OCI-LY3 (cell line): ENCODE measurements at regions not wholly inside any gene's neighbourhood (a gene's known extent, or its start where the extent isn't known, plus 50 kb on each side); places are given as distances from the start of the nearest gene placed in this dataset.

ENCODE experiments used
- H2AFZ ChIP-seq: fragments of 200-600, 300-600 bp; shearing (Covaris generic); 2 replicates; pipeline ENCODE4 v1.6.0; 2014; ENCODE audit warnings: antibody characterized with exemption, low read depth, low read length
- H3K27ac ChIP-seq: fragments of 200-600, 300-600 bp; sonication (generic); 2 replicates; pipeline ENCODE4 v1.5.1; 2014; ENCODE audit warnings: mild to moderate bottlenecking, low read length, moderate library complexity, mixed read lengths
- H3K27me3 ChIP-seq: fragments of 200-600, 300-600 bp; sonication (generic); 2 replicates; pipeline ENCODE4 v1.6.1; 2014; ENCODE audit warnings: low read depth, low read length, mixed read lengths
- H3K36me3 ChIP-seq: fragments of 200-600, 300-600 bp; sonication (generic); replicated peaks from 2 replicates; pipeline ENCODE3; 2014; ENCODE audit warnings: low read depth, low read length, mixed read lengths
- H3K4me1 ChIP-seq: fragments of 300-600, 200-600 bp; sonication (generic); 2 replicates; pipeline ENCODE4 v1.6.1; 2014; ENCODE audit warnings: low read length, mixed read lengths
- H3K4me2 ChIP-seq: fragments of 200-600, 300-600 bp; sonication (generic); 2 replicates; pipeline ENCODE4 v1.6.1; 2014; ENCODE audit warnings: low read length, mixed read lengths
- H3K4me3 ChIP-seq: fragments of 300-600, 200-600 bp; sonication (generic); 2 replicates; pipeline ENCODE4 v1.5.1; 2014; ENCODE audit warnings: antibody characterized with exemption, mild to moderate bottlenecking, low read length, moderate library complexity
- H3K79me2 ChIP-seq: fragments of 300-600, 200-600 bp; shearing (Covaris generic); 2 replicates; pipeline ENCODE4 v1.6.1; 2014; ENCODE audit warnings: mild to moderate bottlenecking, low read length, mixed read lengths
- H3K9ac ChIP-seq: fragments of 300-600, 200-600 bp; shearing (Covaris generic); 2 replicates; pipeline ENCODE4 v1.6.0; 2014; ENCODE audit warnings: mild to moderate bottlenecking, low read length, moderate library complexity
- H3K9me3 ChIP-seq: fragments of 200-600, 300-600 bp; shearing (Covaris generic); 2 replicates; pipeline ENCODE4 v1.6.1; 2014; ENCODE audit warnings: low read length, mixed read lengths; ENCODE audit not compliant: insufficient read depth
- H4K20me1 ChIP-seq: fragments of 200-600, 300-600 bp; sonication (generic); 2 replicates; pipeline ENCODE4 v1.6.1; 2016; ENCODE audit warnings: low read length, mixed read lengths; ENCODE audit not compliant: insufficient read depth
- EZH2phosphoT487 ChIP-seq: fragments of 200-600 bp; shearing (Covaris generic); IDR thresholded peaks from 2 replicates; pipeline ENCODE4 v1.6.1; 2018; ENCODE audit warnings: antibody characterized with exemption, mixed run types, low read depth
- TF ChIP-seq, protein P1 (sequence below): fragments of 200-600, 300-600 bp; sonication (generic); IDR thresholded peaks from 2 replicates; pipeline ENCODE4 v1.5.1; 2014; ENCODE audit warnings: antibody characterized with exemption, low read length, low read depth

DNA sequence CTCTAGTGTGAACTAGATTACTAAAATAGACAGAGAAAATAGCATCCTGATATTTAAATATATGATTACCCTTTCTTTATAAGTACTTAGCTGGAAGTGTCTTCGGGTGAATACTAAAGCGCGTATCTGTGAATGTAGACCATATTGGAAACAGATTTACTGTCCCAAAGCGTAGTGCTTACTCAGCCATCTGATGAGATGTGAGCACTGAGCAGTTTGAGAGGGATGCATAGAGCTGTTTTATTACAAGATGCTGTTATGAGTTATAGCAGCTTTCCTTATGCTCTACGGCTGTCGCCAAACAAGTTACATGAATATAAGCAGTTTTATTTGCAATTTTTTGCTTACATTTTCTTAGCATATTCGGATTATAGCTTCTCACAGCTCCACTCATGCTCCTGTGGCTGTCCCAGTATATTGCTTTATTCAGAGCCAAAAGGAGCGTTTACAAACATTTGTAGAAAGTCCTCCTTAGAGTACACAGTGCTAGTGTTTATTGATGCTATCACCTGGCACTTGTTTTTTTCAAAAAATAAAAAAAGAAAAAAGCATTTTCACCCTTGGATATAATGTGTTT lies 981.4 kb upstream of the WWC1 start:
- Histone ChIP-seq H3K4me1 (no peaks in the 10 kb centered on the region), H3K4me3 (no peak overlapping the region), H2AFZ (no peak overlapping the region), H3K36me3 (no peaks in the 10 kb centered on the region), H3K27ac (no peak overlapping the region), H3K79me2 (no peaks in the 10 kb centered on the region), H3K9ac (no peak overlapping the region), H3K27me3 (no peaks in the 10 kb centered on the region), H3K9me3 (no peaks in the 10 kb centered on the region), H3K4me2 (no peak overlapping the region), H4K20me1 (no peaks in the 10 kb centered on the region)
- TF ChIP-seq, protein P1, sequence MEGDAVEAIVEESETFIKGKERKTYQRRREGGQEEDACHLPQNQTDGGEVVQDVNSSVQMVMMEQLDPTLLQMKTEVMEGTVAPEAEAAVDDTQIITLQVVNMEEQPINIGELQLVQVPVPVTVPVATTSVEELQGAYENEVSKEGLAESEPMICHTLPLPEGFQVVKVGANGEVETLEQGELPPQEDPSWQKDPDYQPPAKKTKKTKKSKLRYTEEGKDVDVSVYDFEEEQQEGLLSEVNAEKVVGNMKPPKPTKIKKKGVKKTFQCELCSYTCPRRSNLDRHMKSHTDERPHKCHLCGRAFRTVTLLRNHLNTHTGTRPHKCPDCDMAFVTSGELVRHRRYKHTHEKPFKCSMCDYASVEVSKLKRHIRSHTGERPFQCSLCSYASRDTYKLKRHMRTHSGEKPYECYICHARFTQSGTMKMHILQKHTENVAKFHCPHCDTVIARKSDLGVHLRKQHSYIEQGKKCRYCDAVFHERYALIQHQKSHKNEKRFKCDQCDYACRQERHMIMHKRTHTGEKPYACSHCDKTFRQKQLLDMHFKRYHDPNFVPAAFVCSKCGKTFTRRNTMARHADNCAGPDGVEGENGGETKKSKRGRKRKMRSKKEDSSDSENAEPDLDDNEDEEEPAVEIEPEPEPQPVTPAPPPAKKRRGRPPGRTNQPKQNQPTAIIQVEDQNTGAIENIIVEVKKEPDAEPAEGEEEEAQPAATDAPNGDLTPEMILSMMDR, result no peak
- TF ChIP-seq EZH2phosphoT487, result no peak

DNA sequence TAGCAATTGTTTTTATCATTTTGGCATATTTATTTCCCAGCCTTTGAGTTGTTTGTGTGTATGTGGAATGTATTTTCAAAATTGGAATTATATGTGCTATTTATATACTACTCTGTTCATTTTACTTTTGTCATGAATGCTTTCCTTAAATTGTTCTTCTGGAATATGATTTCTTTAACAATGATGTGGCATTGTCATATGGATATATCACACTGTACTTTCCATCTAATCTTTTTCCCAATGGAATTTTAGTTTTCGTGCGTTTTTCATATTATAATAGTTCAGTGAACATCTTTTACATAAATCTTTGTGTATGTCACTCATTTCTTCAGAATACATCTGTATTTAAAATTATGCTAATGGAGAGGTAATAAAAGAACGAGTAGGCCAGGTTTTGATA lies 980.1 kb upstream of the WWC1 start:
- Histone ChIP-seq H3K27ac (no peak overlapping the region), H3K4me1 (no peaks in the 10 kb centered on the region), H3K36me3 (no peaks in the 10 kb centered on the region), H4K20me1 (no peaks in the 10 kb centered on the region), H3K9ac (no peak overlapping the region), H3K79me2 (no peaks in the 10 kb centered on the region), H3K9me3 (no peaks in the 10 kb centered on the region), H3K27me3 (no peaks in the 10 kb centered on the region), H3K4me2 (no peak overlapping the region), H3K4me3 (no peak overlapping the region), H2AFZ (no peak overlapping the region)
- no peak for TF ChIP-seq EZH2phosphoT487

DNA sequence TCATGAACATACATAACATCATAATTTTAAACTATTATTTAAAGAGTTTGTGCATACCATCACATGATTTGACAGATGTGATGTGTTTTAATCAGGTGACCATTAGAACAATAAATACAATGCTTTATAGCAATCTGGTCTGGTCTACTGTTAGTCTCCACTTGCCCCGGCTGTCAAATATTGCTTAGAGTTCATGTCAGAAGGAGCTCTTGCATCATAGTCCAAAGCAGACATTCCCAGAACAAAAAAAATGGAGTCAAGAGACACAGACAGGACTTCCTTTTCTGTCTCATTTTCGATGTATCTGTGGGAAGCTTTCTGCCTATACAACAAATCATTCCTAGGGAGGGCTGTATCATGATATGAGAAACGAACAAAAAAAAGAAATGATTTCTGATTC lies 979.2 kb upstream of the WWC1 start:
- Histone ChIP-seq H3K4me2 (no peak overlapping the region), H3K9ac (no peak overlapping the region), H3K27ac (no peak overlapping the region), H3K36me3 (no peaks in the 10 kb centered on the region), H3K4me3 (no peak overlapping the region), H2AFZ (no peak overlapping the region), H3K9me3 (no peaks in the 10 kb centered on the region), H3K79me2 (no peaks in the 10 kb centered on the region), H3K4me1 (no peaks in the 10 kb centered on the region), H4K20me1 (no peaks in the 10 kb centered on the region), H3K27me3 (no peaks in the 10 kb centered on the region)
- TF ChIP-seq, protein P1, result no peak
- no peak for TF ChIP-seq EZH2phosphoT487

DNA sequence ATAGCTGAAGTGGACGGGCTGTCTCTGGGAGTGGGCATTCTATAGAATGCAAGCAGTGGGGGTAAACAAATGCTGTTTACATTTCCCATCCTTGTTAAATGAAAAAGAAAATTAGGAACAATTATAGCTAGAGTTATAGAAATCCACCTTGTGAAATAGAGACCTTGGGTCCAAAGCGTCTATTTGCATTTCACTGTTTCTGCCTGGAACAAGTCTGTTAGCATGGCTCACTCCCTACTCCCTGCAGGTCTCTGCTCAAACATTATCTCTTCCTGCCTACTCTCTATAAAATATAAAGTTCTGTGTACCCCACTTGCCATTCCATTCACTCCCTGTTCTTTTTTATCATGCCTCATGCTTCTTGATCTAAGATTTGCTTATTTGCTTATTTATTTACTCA lies 975.7 kb upstream of the WWC1 start:
- no peak overlapping the region for H3K4me3 ChIP-seq
- H3K9me3 ChIP-seq, result no peaks in the 10 kb centered on the region
- no peaks in the 10 kb centered on the region for H3K27me3 ChIP-seq
- no peaks in the 10 kb centered on the region for H3K79me2 ChIP-seq
- no peaks in the 10 kb centered on the region for H4K20me1 ChIP-seq
- H3K9ac ChIP-seq, result no peak overlapping the region
- no peaks in the 10 kb centered on the region for H3K36me3 ChIP-seq
- no peak overlapping the region for H3K27ac ChIP-seq
- H2AFZ ChIP-seq, result no peak overlapping the region
- no peak for TF ChIP-seq EZH2phosphoT487
- TF ChIP-seq, protein P1, result no peak
- H3K4me1 ChIP-seq, result no peaks in the 10 kb centered on the region
- H3K4me2 ChIP-seq, result no peak overlapping the region
